ENCODE measurements at regions not wholly inside any gene's neighbourhood (a gene's known extent, or its start where the extent isn't known, plus 50 kb on each side); places are given as distances from the start of the nearest gene placed in this dataset.

DNA sequence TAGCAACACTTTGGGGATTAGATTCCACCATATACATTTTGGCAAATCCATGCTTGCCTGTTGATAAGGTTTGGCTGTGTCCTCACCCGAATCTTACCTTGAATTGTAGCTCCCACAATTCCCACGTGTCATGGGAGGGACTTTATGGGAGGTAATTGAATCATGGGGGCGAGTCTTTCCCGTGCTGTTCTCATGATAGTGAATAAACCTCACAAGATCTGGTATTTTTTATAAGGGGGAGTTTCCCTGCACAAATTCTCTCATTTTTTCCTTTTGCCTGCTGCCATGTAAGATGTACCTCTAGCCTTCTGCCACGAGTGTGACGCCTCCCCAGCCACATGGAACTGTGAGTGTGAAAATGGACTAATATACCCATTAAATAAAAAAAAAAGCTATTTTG lies 265.3 kb downstream of the MRPL39 start:
- H3K27ac ChIP-seq (ENCODE audit: low read length), result no peak overlapping the region
- no peak overlapping the region for H3K9ac ChIP-seq (ENCODE audit: low read depth, low read length)
- no peaks in the 10 kb centered on the region for H3K36me3 ChIP-seq (ENCODE audit: insufficient read depth, low read depth, low read length)
- H3K4me1 ChIP-seq (ENCODE audit: insufficient read depth, low read length), result peaks cover 30% of the 10 kb centered on the region; the same call in 1 of the 2 replicates
- no peaks in the 10 kb centered on the region for H3K9me3 ChIP-seq (ENCODE audit: insufficient read depth, low read depth, low read length)
- H3K4me3 ChIP-seq (ENCODE audit: low read length), result no peak overlapping the region
- no peaks in the 10 kb centered on the region for H3K27me3 ChIP-seq (ENCODE audit: insufficient read depth, low read length)

DNA sequence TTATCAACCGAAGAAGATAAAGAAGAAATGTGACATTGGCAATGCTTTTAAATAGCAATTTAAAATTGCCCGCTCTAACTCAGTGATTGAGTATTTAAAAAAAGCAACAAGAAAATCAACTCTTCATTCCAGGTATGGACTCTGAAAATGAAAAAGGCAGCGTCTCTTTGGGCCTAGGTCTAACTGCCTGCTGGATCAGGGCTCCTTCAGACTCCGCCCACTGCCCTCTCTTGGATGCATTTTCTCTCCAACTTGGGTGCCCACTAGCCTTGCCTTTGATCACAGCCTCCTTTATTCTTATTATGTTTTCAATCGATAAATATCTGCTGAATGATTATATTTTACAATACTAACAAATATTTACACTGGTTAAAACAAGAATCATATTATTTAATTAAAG lies 268.9 kb downstream of the MRPL39 start:
- no peak overlapping the region for H3K27ac ChIP-seq (ENCODE audit: low read length)
- H3K36me3 ChIP-seq (ENCODE audit: insufficient read depth, low read depth, low read length), result no peaks in the 10 kb centered on the region
- H3K9ac ChIP-seq (ENCODE audit: low read depth, low read length), result no peak overlapping the region
- no peaks in the 10 kb centered on the region for H3K27me3 ChIP-seq (ENCODE audit: insufficient read depth, low read length)
- no peak overlapping the region for H3K4me3 ChIP-seq (ENCODE audit: low read length)
- peaks cover 35% of the 10 kb centered on the region; the same call in 1 of the 2 replicates for H3K4me1 ChIP-seq (ENCODE audit: insufficient read depth, low read length)
- H3K9me3 ChIP-seq (ENCODE audit: insufficient read depth, low read depth, low read length), result no peaks in the 10 kb centered on the region

DNA sequence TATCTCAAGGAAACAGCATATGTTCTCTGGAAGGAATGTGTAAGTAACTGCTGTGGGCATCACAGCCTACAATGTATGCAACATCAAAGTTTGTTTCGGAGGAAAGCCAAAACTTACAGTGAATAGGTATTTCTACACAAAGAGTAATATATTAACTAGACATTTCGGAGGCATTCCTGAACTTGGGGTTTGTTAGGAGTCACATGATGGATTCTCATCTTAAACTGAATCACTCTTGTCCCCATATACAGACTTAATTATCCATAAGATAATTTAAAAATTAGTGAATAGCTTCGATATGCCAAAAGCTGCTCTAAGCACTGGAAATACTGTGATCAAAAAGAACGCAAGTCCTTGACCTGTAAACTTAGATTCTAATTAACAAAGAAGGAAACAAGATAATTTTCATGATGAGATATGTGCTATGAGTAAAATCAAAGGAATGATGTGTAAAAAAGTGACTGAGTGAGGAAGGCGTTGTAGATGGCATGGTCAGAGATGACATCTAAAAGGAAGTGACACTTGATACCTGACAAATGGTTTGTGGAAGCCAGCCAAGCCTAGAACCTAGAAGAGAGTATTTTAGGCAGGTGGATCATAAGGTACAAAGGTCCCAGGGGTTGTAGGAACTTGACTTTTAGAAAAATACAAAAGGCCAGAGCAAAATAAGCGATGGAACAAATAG lies 273.1 kb downstream of the MRPL39 start:
- no peaks in the 10 kb centered on the region for H3K27me3 ChIP-seq (ENCODE audit: insufficient read depth, low read length)
- no peaks in the 10 kb centered on the region for H3K9me3 ChIP-seq (ENCODE audit: insufficient read depth, low read depth, low read length)
- no peak overlapping the region for H3K27ac ChIP-seq (ENCODE audit: low read length)
- H3K4me1 ChIP-seq (ENCODE audit: insufficient read depth, low read length), result peaks cover 31% of the 10 kb centered on the region
- no peaks in the 10 kb centered on the region for H3K36me3 ChIP-seq (ENCODE audit: insufficient read depth, low read depth, low read length)
- H3K4me3 ChIP-seq (ENCODE audit: low read length), result no peak overlapping the region
- H3K9ac ChIP-seq (ENCODE audit: low read depth, low read length), result no peak overlapping the region

DNA sequence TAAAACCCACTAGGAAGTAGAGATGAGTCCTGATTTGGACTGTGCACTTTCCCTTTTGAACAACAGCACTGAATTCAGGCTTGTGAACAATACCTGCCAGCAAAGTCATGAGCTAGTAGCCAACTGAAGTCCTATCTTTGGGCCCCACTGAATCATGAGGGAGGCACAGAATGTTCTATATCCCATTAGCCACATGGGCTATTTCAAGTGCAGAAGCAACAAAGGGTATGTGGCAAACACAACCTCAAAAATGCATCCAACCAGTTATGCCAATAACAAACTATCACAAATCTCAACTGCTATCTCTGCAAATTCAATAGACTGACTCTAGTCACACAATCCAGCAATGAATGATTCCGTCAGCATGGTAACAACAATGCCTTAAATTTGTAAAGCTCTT lies 276.0 kb downstream of the MRPL39 start:
- Histone ChIP-seq H3K9me3 (ENCODE audit: insufficient read depth, low read depth, low read length) (no peaks in the 10 kb centered on the region), H3K27me3 (ENCODE audit: insufficient read depth, low read length) (no peaks in the 10 kb centered on the region), H3K4me3 (ENCODE audit: low read length) (no peak overlapping the region), H3K4me1 (ENCODE audit: insufficient read depth, low read length) (peaks cover 20% of the 10 kb centered on the region), H3K36me3 (ENCODE audit: insufficient read depth, low read depth, low read length) (no peaks in the 10 kb centered on the region), H3K27ac (ENCODE audit: low read length) (no peak overlapping the region), H3K9ac (ENCODE audit: low read depth, low read length) (no peak overlapping the region)

DNA sequence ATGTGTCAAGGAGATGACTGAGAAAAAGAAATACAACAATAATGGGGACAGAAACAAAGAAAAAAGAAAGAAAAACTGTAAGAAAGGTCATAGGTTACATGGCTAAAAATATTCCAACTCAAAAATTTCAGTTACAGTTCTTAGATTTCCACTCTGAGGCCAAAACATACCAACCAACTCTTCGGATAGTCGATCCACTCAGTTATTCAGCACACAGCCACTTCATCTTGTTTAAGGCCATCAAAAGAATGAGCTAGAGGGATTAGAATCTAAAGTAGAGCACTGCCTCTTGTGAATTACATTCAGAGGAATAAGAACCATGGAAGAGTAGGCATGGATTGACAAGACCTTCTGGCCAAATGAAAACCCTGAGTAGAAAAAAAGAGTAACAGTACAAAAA lies 277.0 kb downstream of the MRPL39 start:
- Histone ChIP-seq H3K4me1 (ENCODE audit: insufficient read depth, low read length) (peaks cover 20% of the 10 kb centered on the region), H3K36me3 (ENCODE audit: insufficient read depth, low read depth, low read length) (no peaks in the 10 kb centered on the region), H3K9ac (ENCODE audit: low read depth, low read length) (no peak overlapping the region), H3K27me3 (ENCODE audit: insufficient read depth, low read length) (no peaks in the 10 kb centered on the region), H3K4me3 (ENCODE audit: low read length) (no peak overlapping the region), H3K9me3 (ENCODE audit: insufficient read depth, low read depth, low read length) (no peaks in the 10 kb centered on the region), H3K27ac (ENCODE audit: low read length) (no peak overlapping the region)

DNA sequence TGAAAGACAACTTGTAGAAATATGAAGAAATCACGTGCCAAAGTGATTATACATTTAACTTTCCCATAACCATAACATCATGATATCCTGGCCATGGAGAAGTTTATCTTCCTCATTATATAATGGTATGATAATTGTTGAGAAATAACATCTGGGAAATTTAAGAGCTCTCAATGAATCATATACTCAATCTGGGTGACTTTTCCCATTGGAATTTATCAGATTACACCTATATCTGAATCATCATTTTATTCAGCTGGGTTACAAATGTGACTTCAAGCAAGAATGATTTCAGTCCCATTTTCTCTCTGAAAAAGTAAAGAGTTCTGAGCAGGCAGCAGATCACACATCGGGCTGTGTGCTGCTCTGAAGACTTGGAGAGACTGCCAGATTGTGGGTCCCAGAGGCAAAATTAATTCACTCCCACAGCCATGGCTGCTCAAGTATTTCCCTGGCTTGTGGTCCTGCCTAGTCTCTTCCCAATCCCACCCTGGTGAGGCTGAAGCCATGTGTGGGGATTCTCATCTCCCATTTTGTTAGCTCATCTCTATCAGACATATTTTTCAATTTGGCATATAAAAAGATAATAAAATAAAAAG lies 278.0 kb downstream of the MRPL39 start:
- Histone ChIP-seq H3K27ac (ENCODE audit: low read length) (no peak overlapping the region), H3K9me3 (ENCODE audit: insufficient read depth, low read depth, low read length) (no peaks in the 10 kb centered on the region), H3K9ac (ENCODE audit: low read depth, low read length) (no peak overlapping the region), H3K4me3 (ENCODE audit: low read length) (no peak overlapping the region), H3K4me1 (ENCODE audit: insufficient read depth, low read length) (peaks cover 20% of the 10 kb centered on the region), H3K27me3 (ENCODE audit: insufficient read depth, low read length) (no peaks in the 10 kb centered on the region), H3K36me3 (ENCODE audit: insufficient read depth, low read depth, low read length) (no peaks in the 10 kb centered on the region)

DNA sequence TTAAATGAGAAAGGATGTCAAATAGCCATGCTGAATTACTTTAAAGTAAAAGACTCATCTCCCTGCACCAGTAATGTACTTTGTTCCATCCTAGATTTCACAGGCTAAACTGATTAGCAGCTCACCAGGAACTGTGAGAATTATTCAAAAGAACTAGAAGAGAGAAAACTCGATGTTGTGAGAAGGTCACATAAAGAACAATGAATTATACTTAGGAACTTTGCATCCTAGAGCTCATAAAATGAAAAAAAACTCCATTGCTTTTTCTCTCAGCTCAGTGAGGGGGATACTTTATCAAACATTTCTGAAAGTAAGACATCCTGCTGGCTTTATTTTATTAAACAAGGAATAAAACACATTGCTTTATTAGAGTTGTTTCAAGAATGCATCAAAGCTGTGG lies 278.5 kb downstream of the MRPL39 start:
- Histone ChIP-seq H3K4me1 (ENCODE audit: insufficient read depth, low read length) (peaks cover 18% of the 10 kb centered on the region), H3K27ac (ENCODE audit: low read length) (no peak overlapping the region), H3K9me3 (ENCODE audit: insufficient read depth, low read depth, low read length) (no peaks in the 10 kb centered on the region), H3K36me3 (ENCODE audit: insufficient read depth, low read depth, low read length) (no peaks in the 10 kb centered on the region), H3K4me3 (ENCODE audit: low read length) (no peak overlapping the region), H3K27me3 (ENCODE audit: insufficient read depth, low read length) (no peaks in the 10 kb centered on the region), H3K9ac (ENCODE audit: low read depth, low read length) (no peak overlapping the region)

DNA sequence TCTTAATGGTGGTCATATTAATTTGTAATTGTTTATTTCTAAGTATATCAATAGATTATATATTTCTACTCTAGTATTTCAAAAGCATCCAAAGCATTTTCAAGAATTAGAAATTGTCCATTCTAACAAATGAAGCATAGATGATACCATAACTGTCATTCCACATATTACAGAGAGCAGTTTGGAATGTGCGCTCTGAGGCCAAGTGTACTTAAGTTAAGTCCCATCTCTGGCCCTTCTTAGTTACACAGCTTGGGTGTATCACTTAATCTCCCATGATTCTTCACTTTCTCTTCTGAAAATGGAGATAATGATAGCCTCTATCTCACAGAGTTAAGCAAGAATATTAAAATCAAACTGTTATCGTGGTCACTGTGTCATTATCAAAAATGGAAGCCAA lies 281.1 kb downstream of the MRPL39 start:
- no peaks in the 10 kb centered on the region for H3K36me3 ChIP-seq (ENCODE audit: insufficient read depth, low read depth, low read length)
- no peaks in the 10 kb centered on the region for H3K9me3 ChIP-seq (ENCODE audit: insufficient read depth, low read depth, low read length)
- H3K4me3 ChIP-seq (ENCODE audit: low read length), result no peak overlapping the region
- peaks cover 4% of the 10 kb centered on the region; the same call in 1 of the 2 replicates for H3K4me1 ChIP-seq (ENCODE audit: insufficient read depth, low read length)
- H3K27ac ChIP-seq (ENCODE audit: low read length), result no peak overlapping the region
- H3K9ac ChIP-seq (ENCODE audit: low read depth, low read length), result no peak overlapping the region
- H3K27me3 ChIP-seq (ENCODE audit: insufficient read depth, low read length), result no peaks in the 10 kb centered on the region

DNA sequence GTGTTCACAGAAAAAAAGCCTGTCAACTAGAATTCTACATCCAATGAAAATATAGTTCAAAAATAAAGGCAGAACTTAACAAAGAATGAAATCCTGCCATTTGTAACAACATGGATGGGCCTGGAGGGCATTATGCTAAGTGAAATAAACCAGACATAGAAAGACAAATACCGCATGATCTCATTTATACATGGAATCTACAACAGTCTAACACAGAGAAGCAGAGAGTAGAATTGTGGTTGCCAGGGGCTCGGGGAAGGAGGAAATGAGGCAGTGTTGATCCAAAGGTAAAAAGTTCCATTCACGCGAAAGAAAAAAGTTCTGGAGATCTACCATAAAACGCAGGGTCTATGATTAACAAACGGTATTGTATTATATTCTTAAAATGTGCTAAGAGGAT lies 282.6 kb downstream of the MRPL39 start:
- no peak overlapping the region for H3K4me3 ChIP-seq (ENCODE audit: low read length)
- H3K27me3 ChIP-seq (ENCODE audit: insufficient read depth, low read length), result no peaks in the 10 kb centered on the region
- peaks cover 4% of the 10 kb centered on the region; the same call in 1 of the 2 replicates for H3K4me1 ChIP-seq (ENCODE audit: insufficient read depth, low read length)
- no peak overlapping the region for H3K27ac ChIP-seq (ENCODE audit: low read length)
- no peaks in the 10 kb centered on the region for H3K36me3 ChIP-seq (ENCODE audit: insufficient read depth, low read depth, low read length)
- no peaks in the 10 kb centered on the region for H3K9me3 ChIP-seq (ENCODE audit: insufficient read depth, low read depth, low read length)
- H3K9ac ChIP-seq (ENCODE audit: low read depth, low read length), result no peak overlapping the region

DNA sequence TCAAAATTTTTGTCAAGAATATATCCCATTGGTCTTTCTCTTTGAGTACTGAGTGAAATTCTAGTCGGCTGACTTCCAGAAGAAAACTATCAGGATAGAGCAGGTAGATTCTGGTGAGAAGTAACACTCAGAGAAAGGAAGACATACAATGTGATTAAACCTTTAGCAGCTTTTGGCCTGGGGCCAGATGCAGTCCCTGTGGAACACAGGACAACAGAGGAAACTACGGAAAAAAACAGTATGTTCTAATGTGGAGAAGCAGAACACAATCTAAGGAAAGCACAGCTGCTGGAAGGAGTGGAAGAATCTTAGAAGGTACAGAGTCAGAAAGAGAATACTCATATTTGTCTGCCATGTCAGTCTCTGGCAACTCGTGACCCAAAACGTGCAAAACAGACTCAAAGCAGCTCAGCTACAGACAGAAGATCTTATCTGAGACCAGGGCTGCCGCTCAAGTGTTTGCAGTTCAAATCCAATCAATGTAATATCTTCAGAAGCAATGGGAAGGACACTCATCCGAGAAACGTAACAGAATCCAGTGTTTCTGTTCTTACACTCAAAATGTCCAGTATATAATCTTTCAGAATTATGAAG lies 283.8 kb downstream of the MRPL39 start:
- Histone ChIP-seq H3K9me3 (ENCODE audit: insufficient read depth, low read depth, low read length) (no peaks in the 10 kb centered on the region), H3K27ac (ENCODE audit: low read length) (no peak overlapping the region), H3K4me1 (ENCODE audit: insufficient read depth, low read length) (no peaks in the 10 kb centered on the region), H3K27me3 (ENCODE audit: insufficient read depth, low read length) (no peaks in the 10 kb centered on the region), H3K36me3 (ENCODE audit: insufficient read depth, low read depth, low read length) (no peaks in the 10 kb centered on the region), H3K9ac (ENCODE audit: low read depth, low read length) (no peak overlapping the region), H3K4me3 (ENCODE audit: low read length) (no peak overlapping the region)

DNA sequence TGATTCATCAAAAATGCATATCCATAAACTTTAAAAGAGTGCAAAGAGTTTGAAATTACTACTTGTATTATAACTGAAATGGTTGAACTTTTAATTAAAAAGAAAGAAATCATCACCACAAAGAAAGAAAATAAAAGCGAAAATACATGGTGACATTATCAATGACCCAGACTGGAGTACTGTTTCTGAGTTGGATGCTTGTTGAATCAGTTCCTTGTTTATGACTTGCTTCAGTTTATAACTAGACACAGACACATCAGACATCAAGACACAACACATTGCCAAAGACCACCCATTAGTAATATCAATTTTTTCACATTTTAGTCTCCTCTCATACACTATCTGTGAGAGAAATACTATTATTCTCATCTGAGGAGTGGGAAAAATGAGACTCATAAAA lies 293.0 kb downstream of the MRPL39 start:
- Histone ChIP-seq H3K4me3 (ENCODE audit: low read length) (no peak overlapping the region), H3K36me3 (ENCODE audit: insufficient read depth, low read depth, low read length) (no peaks in the 10 kb centered on the region), H3K9me3 (ENCODE audit: insufficient read depth, low read depth, low read length) (no peaks in the 10 kb centered on the region), H3K4me1 (ENCODE audit: insufficient read depth, low read length) (no peaks in the 10 kb centered on the region), H3K27me3 (ENCODE audit: insufficient read depth, low read length) (no peaks in the 10 kb centered on the region), H3K27ac (ENCODE audit: low read length) (no peak overlapping the region), H3K9ac (ENCODE audit: low read depth, low read length) (no peak overlapping the region)

DNA sequence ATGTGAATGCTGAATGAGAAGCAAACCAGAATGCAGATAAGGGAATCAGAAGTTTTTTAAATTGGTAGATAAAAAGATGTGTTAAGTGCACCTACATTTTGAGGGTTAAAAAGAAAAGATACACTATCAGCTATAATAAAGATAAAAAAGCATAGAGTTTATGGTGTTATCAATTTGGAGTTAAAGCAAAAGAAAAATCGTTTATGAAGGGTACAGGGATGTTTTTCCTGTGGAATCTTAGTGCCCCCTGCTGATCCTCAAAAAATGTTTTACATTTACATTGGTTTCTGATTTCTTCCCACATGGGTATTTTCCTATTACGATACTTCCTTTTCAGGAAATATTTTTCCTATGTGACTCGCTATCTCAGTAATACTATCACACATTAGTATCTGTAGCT lies 293.5 kb downstream of the MRPL39 start:
- H3K27ac ChIP-seq (ENCODE audit: low read length), result no peak overlapping the region
- no peaks in the 10 kb centered on the region for H3K27me3 ChIP-seq (ENCODE audit: insufficient read depth, low read length)
- H3K9me3 ChIP-seq (ENCODE audit: insufficient read depth, low read depth, low read length), result no peaks in the 10 kb centered on the region
- no peaks in the 10 kb centered on the region for H3K36me3 ChIP-seq (ENCODE audit: insufficient read depth, low read depth, low read length)
- no peaks in the 10 kb centered on the region for H3K4me1 ChIP-seq (ENCODE audit: insufficient read depth, low read length)
- H3K4me3 ChIP-seq (ENCODE audit: low read length), result no peak overlapping the region
- H3K9ac ChIP-seq (ENCODE audit: low read depth, low read length), result no peak overlapping the region
